ENCODE measurements at regions not wholly inside any gene's neighbourhood (a gene's known extent, or its start where the extent isn't known, plus 50 kb on each side); places are given as distances from the start of the nearest gene placed in this dataset.

GRCh38 chr3:153001210-153002078 is 160.6 kb upstream of the RAP2B start:
- TF ChIP-seq EZH2 (optimal IDR thresholded peaks at IDR 0.05; ENCODE audit: low read depth, low read length), result no peak
- TF ChIP-seq CTCF (IDR thresholded peaks at IDR 0.05; ENCODE audit: low read length), result no peak
- TF ChIP-seq EZH2phosphoT487 (IDR thresholded peaks at IDR 0.05; ENCODE audit: low read length), result no peak

All from MM.1S (cell line).